Thyroid gland (tissue), 4 donors: ENCODE measurements at regions not wholly inside any gene's neighbourhood (a gene's known extent, or its start where the extent isn't known, plus 50 kb on each side); places are given as distances from the start of the nearest gene placed in this dataset.

Source experiments
- POLR2A ChIP-seq, 2 donors: fragments of 450-650 bp; IDR thresholded peaks; one replicate each; pipeline ENCODE4 v1.6.1; 2017; ENCODE audit warnings: antibody characterized with exemption in 2 of 2, mild to moderate bottlenecking in 2 of 2, moderate library complexity in 1 of 2
- TF ChIP-seq, protein P1 (sequence below), 6 experiments: fragments of 200-600 bp in 3 of 6; fragments of 450-650 bp in 3 of 6; sonication (generic) in 3 of 6; IDR thresholded peaks; one replicate each; pipeline ENCODE4 v1.5.1; 2016 to 2019; ENCODE audit warnings: antibody characterized with exemption in 6 of 6, mild to moderate bottlenecking in 2 of 6, inconsistent platforms in 1 of 6, moderate library complexity in 1 of 6

DNA sequence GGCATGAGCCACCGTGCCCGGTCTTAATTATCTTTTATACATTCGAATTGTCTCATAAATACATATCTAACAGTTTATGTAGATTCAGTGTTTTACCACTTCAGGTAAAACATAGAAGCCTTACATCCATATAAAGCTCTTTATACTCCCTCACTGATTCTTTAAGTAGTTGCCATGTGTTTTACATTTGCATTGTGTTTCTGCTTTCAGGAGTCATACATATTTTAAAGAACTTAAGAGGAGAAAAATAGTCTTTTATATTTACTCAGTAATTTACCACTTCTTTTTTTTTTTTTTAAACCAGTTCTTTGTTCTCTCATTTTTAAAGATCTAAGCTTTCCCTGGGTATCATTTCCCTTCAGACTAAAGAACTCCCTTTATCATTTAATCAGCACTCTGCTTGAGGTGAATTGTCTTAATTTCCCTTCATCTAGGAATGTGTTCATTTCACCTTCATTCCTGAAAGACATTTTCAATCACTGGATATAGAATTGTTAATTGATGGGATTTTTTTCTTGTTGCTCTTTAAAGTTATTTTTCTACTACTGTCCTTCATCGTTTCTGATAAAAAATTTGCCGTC, 127.1 kb upstream of the XIST start:
- TF ChIP-seq, protein P1, sequence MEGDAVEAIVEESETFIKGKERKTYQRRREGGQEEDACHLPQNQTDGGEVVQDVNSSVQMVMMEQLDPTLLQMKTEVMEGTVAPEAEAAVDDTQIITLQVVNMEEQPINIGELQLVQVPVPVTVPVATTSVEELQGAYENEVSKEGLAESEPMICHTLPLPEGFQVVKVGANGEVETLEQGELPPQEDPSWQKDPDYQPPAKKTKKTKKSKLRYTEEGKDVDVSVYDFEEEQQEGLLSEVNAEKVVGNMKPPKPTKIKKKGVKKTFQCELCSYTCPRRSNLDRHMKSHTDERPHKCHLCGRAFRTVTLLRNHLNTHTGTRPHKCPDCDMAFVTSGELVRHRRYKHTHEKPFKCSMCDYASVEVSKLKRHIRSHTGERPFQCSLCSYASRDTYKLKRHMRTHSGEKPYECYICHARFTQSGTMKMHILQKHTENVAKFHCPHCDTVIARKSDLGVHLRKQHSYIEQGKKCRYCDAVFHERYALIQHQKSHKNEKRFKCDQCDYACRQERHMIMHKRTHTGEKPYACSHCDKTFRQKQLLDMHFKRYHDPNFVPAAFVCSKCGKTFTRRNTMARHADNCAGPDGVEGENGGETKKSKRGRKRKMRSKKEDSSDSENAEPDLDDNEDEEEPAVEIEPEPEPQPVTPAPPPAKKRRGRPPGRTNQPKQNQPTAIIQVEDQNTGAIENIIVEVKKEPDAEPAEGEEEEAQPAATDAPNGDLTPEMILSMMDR (IDR thresholded peaks at IDR 0.05): no peak
- no peak for TF ChIP-seq POLR2A (IDR thresholded peaks at IDR 0.05)
